ENCODE measurements at regions not wholly inside any gene's neighbourhood (a gene's known extent, or its start where the extent isn't known, plus 50 kb on each side); places are given as distances from the start of the nearest gene placed in this dataset.

- peak; percentile 82 for DNase-seq (ENCODE audit: low read depth)
These were observed 303.8 kb upstream of the TENM3 start for GRCh38 chr4:181939199-181939945.

DNA sequence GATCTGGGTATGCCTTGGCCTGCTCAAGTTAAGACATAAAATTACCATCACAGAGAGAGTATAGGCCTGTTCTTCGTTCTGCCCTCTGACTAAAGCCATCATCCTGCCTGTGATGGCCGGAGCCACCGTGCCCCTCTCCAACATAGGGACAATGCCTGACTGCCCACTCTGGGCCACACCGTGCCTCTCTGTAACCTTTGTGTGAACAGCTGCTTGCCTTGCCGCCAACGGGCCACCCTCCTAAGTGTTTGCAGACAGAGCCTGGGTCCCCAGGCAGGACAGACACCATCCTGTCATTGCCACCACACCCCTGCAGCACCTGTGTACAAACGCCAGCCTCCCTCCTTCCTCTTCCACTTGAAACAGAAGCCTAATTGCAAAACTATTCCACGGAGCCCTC lies 298.7 kb upstream of the TENM3 start:
- no peak for DNase-seq (ENCODE audit: low read depth)

GRCh38 chr4:181946902-181947301 lies 296.3 kb upstream of the TENM3 start:
- DNase-seq (ENCODE audit: low read depth), result no peak

GRCh38 chr4:181948839-181949382 lies 294.3 kb upstream of the TENM3 start:
- no peak for DNase-seq (ENCODE audit: low read depth)

GRCh38 chr4:181949704-181950312 lies 293.4 kb upstream of the TENM3 start:
- DNase-seq (ENCODE audit: low read depth), result no peak

GRCh38 chr4:181950372-181951127 lies 292.7 kb upstream of the TENM3 start:
- no peak for DNase-seq (ENCODE audit: low read depth)

- DNase-seq (ENCODE audit: low read depth), result no peak
These were observed 291.9 kb upstream of the TENM3 start for GRCh38 chr4:181951265-181951664.

- peak; percentile 93 for DNase-seq (ENCODE audit: low read depth)
These were observed 290.7 kb upstream of the TENM3 start for GRCh38 chr4:181952478-181952877.

- DNase-seq (ENCODE audit: low read depth), result no peak
These were observed 286.7 kb upstream of the TENM3 start for GRCh38 chr4:181956512-181956911.

GRCh38 chr4:181957088-181957487 lies 286.1 kb upstream of the TENM3 start:
- peak; percentile 88 for DNase-seq (ENCODE audit: low read depth)

- no peak for DNase-seq (ENCODE audit: low read depth)
These were observed 284.8 kb upstream of the TENM3 start for GRCh38 chr4:181958446-181958845.

DNA sequence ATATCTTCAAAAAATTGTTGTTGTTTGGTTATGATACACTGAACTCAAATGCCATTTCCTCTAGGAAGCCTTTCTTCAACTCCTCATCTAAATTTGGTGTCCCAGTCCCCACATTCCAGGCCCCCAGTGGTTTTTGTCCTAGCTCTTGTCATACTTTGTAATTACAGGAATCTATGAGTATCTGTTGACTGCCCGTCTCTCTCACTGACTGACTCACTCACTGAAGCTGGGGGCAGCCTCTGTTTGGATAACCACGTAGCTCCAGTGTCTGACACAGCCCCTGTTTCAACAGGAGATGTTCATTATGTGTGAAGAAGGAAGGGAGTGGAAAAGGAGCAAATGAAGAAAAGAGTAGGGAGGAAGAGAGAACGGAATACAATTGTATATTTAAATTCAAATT lies 284.1 kb upstream of the TENM3 start:
- peak; percentile 84 for DNase-seq (ENCODE audit: low read depth)

DNA sequence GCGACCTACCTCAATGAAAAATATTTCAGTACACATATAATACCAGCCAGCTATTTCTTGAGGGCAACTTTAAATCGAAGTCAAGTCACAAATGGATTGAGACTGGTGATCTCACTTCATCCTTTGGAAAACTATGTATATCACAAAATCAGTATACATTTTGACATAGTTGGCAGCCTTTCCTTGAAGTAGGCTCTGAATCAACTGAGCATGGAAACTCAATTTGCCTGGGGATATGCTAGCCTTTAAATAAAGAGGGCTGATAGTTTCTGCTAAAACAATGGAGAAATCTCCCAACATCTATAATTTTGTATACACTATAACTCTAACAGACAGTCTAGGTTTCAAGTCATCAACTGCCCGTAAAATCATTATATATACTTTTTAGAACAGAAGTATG lies 282.8 kb upstream of the TENM3 start:
- no peak for DNase-seq (ENCODE audit: low read depth)

GRCh38 chr4:181962321-181962720 lies 280.9 kb upstream of the TENM3 start:
- DNase-seq (ENCODE audit: low read depth), result no peak

- DNase-seq (ENCODE audit: low read depth), result no peak
These were observed 278.5 kb upstream of the TENM3 start for GRCh38 chr4:181964731-181965130.

GRCh38 chr4:181966104-181966551 lies 277.1 kb upstream of the TENM3 start:
- DNase-seq (ENCODE audit: low read depth), result peak; percentile 89

DNA sequence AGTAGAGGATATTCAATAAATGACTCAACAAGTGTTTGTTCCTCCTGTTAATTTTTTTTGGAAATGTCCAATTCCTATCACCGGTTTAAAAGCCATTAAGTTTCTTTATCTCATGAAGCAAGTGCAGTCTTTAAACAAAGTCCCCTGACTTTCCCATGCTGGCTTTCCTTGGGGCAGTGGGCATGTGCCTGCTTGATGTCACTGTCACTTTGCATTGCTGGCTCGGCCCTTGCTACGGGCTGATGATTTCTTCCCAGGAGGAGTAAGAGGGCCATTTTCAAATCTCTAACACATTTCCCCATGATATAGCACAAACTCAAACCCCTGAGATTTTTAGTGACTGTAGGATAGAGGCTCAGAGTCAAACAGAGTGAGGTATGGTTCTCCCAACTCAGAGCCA lies 275.8 kb upstream of the TENM3 start:
- no peak for DNase-seq (ENCODE audit: low read depth)

DNA sequence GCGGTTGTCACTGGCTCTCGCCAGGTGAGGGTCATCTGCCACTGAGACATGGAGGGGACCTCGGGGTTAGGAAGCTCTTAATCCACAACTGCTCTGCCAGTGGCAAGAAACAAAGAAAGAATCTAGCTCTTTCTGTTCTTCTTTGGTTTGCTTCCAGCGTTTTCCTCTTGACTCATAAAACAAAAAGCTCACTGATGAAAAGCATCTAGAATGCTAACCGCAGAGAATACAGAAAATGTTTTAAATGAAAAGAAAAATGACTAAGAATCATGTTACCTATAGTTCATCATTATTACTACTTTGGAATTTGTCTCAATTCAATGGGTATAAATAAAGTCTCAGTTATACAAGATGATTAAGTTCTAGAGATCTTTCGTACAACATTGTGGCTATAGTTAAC lies 274.8 kb upstream of the TENM3 start:
- DNase-seq (ENCODE audit: low read depth), result peak; percentile 76

DNA sequence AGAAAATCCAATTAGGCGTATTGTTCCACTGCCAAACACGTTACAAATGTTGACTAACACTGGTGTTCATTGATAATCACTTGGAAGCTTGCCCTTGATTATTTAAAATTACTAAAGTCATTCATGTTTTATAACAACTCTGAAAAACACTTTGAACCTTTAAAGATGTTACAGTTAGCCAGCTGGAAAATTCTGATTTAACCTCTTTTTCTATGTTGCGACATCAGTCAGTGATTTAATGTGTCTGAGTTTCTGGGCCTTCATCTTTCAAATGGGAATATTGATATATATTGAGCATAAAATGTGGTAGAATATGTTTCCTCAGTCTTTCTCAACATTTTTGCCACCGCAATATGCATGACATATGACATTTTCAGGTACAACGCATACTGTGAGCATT lies 274.1 kb upstream of the TENM3 start:
- DNase-seq (ENCODE audit: low read depth), result no peak

DNA sequence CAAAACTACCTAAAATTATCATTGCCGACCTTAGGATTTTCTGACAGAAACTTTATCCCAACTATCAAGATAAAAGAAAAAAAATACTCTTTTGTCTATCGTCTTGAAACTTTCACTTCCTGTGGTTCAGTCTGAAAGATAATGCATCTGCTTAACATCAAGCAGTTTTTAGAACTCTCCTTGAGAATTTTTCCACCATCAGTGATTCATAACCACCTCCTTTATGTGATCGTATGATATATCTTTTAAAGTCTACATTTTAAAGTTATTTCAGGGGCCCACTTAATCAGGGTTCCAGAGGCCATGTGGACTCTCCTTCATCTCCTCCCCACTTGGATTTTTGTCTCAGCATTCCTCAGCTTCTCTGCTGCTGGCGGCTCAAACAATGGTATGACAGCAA lies 272.8 kb upstream of the TENM3 start:
- DNase-seq (ENCODE audit: low read depth), result peak; percentile 21

DNA sequence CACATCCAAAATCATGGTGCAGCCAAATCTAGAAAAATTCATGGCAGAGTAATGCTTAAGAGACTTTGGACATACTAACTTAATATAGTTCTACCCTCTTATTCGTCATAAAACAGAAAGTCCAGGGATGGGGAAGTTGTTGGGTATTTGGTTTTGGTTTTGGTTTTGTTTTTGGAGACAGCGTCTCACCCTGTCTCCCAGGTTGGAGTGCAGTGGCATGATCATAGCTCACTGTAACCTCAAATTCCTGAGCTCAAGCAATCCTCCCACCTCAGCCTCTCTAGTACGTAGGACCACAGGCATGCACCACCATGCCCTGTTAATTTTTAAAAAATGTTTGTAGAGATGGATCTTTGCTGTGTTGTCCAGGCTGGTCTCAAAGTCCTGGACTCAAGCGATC lies 271.8 kb upstream of the TENM3 start:
- peak; percentile 60 for DNase-seq (ENCODE audit: low read depth)

- DNase-seq (ENCODE audit: low read depth), result peak; percentile 67
These were observed 271.2 kb upstream of the TENM3 start for GRCh38 chr4:181971973-181972372.

- DNase-seq (ENCODE audit: low read depth), result no peak
These were observed 266.4 kb upstream of the TENM3 start for GRCh38 chr4:181976764-181977163.

Measured in RPMI7951 (cell line).